Activated CD4-positive, alpha-beta T cell treated with anti-CD3 and anti-CD28 coated beads, Interleukin-2, amount 10 ng/mL, durations not matched to agents 24 days and 14 days (primary cell): ENCODE measurements at regions not wholly inside any gene's neighbourhood (a gene's known extent, or its start where the extent isn't known, plus 50 kb on each side); places are given as distances from the start of the nearest gene placed in this dataset.
"Not testable (repeated sequence)": the region's sequence is repeated elsewhere in the genome, so short reads cannot be mapped to it uniquely, and the experiment has no call there.

ENCODE experiments used
- DNase-seq: peaks from one replicate; pipeline ENCODE4 v3.0.0; 2022
- H3K27ac Mint-ChIP-seq: one replicate; pipeline ENCODE4 v1.8.0; 2022; ENCODE audit warnings: mild to moderate bottlenecking, mixed read lengths
- H3K27me3 Mint-ChIP-seq: one replicate; pipeline ENCODE4 v1.8.0; 2022; ENCODE audit warnings: mixed read lengths
- H3K36me3 Mint-ChIP-seq: one replicate; pipeline ENCODE4 v1.8.0; 2022; ENCODE audit warnings: low read depth, mild to moderate bottlenecking, mixed read lengths
- H3K4me1 Mint-ChIP-seq: one replicate; pipeline ENCODE4 v1.8.0; 2021; ENCODE audit warnings: mixed read lengths
- H3K4me3 Mint-ChIP-seq: one replicate; pipeline ENCODE4 v1.8.0; 2022; ENCODE audit warnings: mild to moderate bottlenecking, moderate library complexity, mixed read lengths
- H3K9me3 Mint-ChIP-seq: one replicate; pipeline ENCODE4 v1.8.0; 2021; ENCODE audit warnings: mixed read lengths
- intact Hi-C: fragments of 100-400 bp; cut with micrococcal nuclease; formaldehyde crosslinking; loops from one replicate; pipeline ENCODE4 v1.15.1; 2023

- DNase-seq = no peak
- Mint-ChIP-seq H3K4me3 (no peak overlapping the region), H3K4me1 (peaks cover 2% of the 10 kb centered on the region), H3K27ac (no peak overlapping the region), H3K36me3 (no peaks in the 10 kb centered on the region), H3K9me3 (no peaks in the 10 kb centered on the region), H3K27me3 (peaks cover 4% of the 10 kb centered on the region)
- intact Hi-C loops = no loop called here
Observed at GRCh38 chr22:35138521-35138920, 72.6 kb downstream of the ISX start.

- no peaks in the 10 kb centered on the region for H3K27me3 Mint-ChIP-seq
- H3K9me3 Mint-ChIP-seq = no peaks in the 10 kb centered on the region
- H3K4me3 Mint-ChIP-seq = no peak overlapping the region
- H3K27ac Mint-ChIP-seq = no peak overlapping the region
- H3K36me3 Mint-ChIP-seq = no peaks in the 10 kb centered on the region
- H3K4me1 Mint-ChIP-seq = no peaks in the 10 kb centered on the region
- intact Hi-C loops = no loop called here
- DNase-seq = no peak
Observed at GRCh38 chr22:35140879-35141745, 75.2 kb downstream of the ISX start.

- H3K27me3 Mint-ChIP-seq = peaks cover 6% of the 10 kb centered on the region
- intact Hi-C loops = no loop called here
- H3K27ac Mint-ChIP-seq = no peak overlapping the region
- no peak for DNase-seq
- H3K9me3 Mint-ChIP-seq = no peaks in the 10 kb centered on the region
- peaks cover 4% of the 10 kb centered on the region for H3K4me1 Mint-ChIP-seq
- no peak overlapping the region for H3K4me3 Mint-ChIP-seq
- no peaks in the 10 kb centered on the region for H3K36me3 Mint-ChIP-seq
Observed at GRCh38 chr22:35148381-35148780, 82.4 kb downstream of the ISX start.

GRCh38 chr22:35148866-35149548 is 83.0 kb downstream of the ISX start:
- Mint-ChIP-seq H3K27ac (no peak overlapping the region), H3K27me3 (peaks cover 7% of the 10 kb centered on the region), H3K4me1 (peaks cover 4% of the 10 kb centered on the region), H3K9me3 (no peaks in the 10 kb centered on the region), H3K36me3 (no peaks in the 10 kb centered on the region), H3K4me3 (no peak overlapping the region)
- intact Hi-C loops = no loop called here
- no peak for DNase-seq

- intact Hi-C loops = no loop called here
- Mint-ChIP-seq H3K4me1 (peaks cover 4% of the 10 kb centered on the region), H3K9me3 (no peaks in the 10 kb centered on the region), H3K27ac (no peak overlapping the region), H3K4me3 (no peak overlapping the region), H3K27me3 (peaks cover 7% of the 10 kb centered on the region), H3K36me3 (no peaks in the 10 kb centered on the region)
- DNase-seq = peak; percentile 88
Observed at GRCh38 chr22:35150183-35151107, 84.5 kb downstream of the ISX start.

GRCh38 chr22:35152316-35152715 is 86.4 kb downstream of the ISX start:
- peaks cover 5% of the 10 kb centered on the region for H3K27me3 Mint-ChIP-seq
- peaks cover 4% of the 10 kb centered on the region for H3K4me1 Mint-ChIP-seq
- intact Hi-C loops = no loop called here
- H3K4me3 Mint-ChIP-seq = no peak overlapping the region
- no peaks in the 10 kb centered on the region for H3K9me3 Mint-ChIP-seq
- DNase-seq = no peak
- H3K27ac Mint-ChIP-seq = no peak overlapping the region
- H3K36me3 Mint-ChIP-seq = no peaks in the 10 kb centered on the region

GRCh38 chr22:35154937-35155387 is 89.0 kb downstream of the ISX start:
- peak; percentile 72 for DNase-seq
- Mint-ChIP-seq H3K4me1 (peaks cover 4% of the 10 kb centered on the region), H3K27me3 (peaks cover 5% of the 10 kb centered on the region), H3K9me3 (no peaks in the 10 kb centered on the region), H3K4me3 (no peak overlapping the region), H3K27ac (no peak overlapping the region), H3K36me3 (no peaks in the 10 kb centered on the region)
- intact Hi-C loops = no loop called here

- no peaks in the 10 kb centered on the region for H3K36me3 Mint-ChIP-seq
- peaks cover 4% of the 10 kb centered on the region for H3K4me1 Mint-ChIP-seq
- intact Hi-C loops = no loop called here
- H3K4me3 Mint-ChIP-seq = no peak overlapping the region
- H3K27ac Mint-ChIP-seq = no peak overlapping the region
- H3K27me3 Mint-ChIP-seq = peaks cover 4% of the 10 kb centered on the region
- no peaks in the 10 kb centered on the region for H3K9me3 Mint-ChIP-seq
- DNase-seq = no peak
Observed at GRCh38 chr22:35155403-35156025, 89.6 kb downstream of the ISX start.

- peaks cover 3% of the 10 kb centered on the region for H3K27me3 Mint-ChIP-seq
- no peak overlapping the region for H3K4me3 Mint-ChIP-seq
- no peaks in the 10 kb centered on the region for H3K36me3 Mint-ChIP-seq
- no peak overlapping the region for H3K27ac Mint-ChIP-seq
- intact Hi-C loops = no loop called here
- no peak for DNase-seq
- no peaks in the 10 kb centered on the region for H3K9me3 Mint-ChIP-seq
- no peaks in the 10 kb centered on the region for H3K4me1 Mint-ChIP-seq
Observed at GRCh38 chr22:35156945-35157344, 91.0 kb downstream of the ISX start.

GRCh38 chr22:35158336-35158735 is 92.4 kb downstream of the ISX start:
- intact Hi-C loops = no loop called here
- Mint-ChIP-seq H3K4me1 (no peaks in the 10 kb centered on the region), H3K36me3 (no peaks in the 10 kb centered on the region)

GRCh38 chr22:35159343-35159742 is 93.4 kb downstream of the ISX start:
- Mint-ChIP-seq H3K27me3 (no peaks in the 10 kb centered on the region), H3K36me3 (no peaks in the 10 kb centered on the region), H3K4me1 (no peaks in the 10 kb centered on the region), H3K4me3 (no peak overlapping the region), H3K9me3 (no peaks in the 10 kb centered on the region), H3K27ac (no peak overlapping the region)
- no peak for DNase-seq
- intact Hi-C loops = no loop called here

More at GRCh38 chr22:35158336-35158735, 92.4 kb downstream of the ISX start:
- DNase-seq = no peak
- Mint-ChIP-seq H3K27ac (no peak overlapping the region), H3K27me3 (peaks cover 2% of the 10 kb centered on the region), H3K4me3 (no peak overlapping the region), H3K9me3 (no peaks in the 10 kb centered on the region)

- H3K27me3 Mint-ChIP-seq = no peaks in the 10 kb centered on the region
- H3K36me3 Mint-ChIP-seq = no peaks in the 10 kb centered on the region
- no peaks in the 10 kb centered on the region for H3K4me1 Mint-ChIP-seq
- H3K9me3 Mint-ChIP-seq = no peaks in the 10 kb centered on the region
- H3K27ac Mint-ChIP-seq = no peak overlapping the region
- intact Hi-C loops = no loop called here
- no peak overlapping the region for H3K4me3 Mint-ChIP-seq
- no peak for DNase-seq
Observed at GRCh38 chr22:35160268-35160667, 94.3 kb downstream of the ISX start.

GRCh38 chr22:35165896-35166295 is 91.4 kb upstream of the HMGXB4 start:
- H3K27ac Mint-ChIP-seq, H3K9me3 Mint-ChIP-seq, H3K4me1 Mint-ChIP-seq, intact Hi-C loops, H3K36me3 Mint-ChIP-seq, H3K4me3 Mint-ChIP-seq, DNase-seq, H3K27me3 Mint-ChIP-seq: not testable (repeated sequence)
